HG03103 (cell line): ENCODE measurements at regions not wholly inside any gene's neighbourhood (a gene's known extent, or its start where the extent isn't known, plus 50 kb on each side); places are given as distances from the start of the nearest gene placed in this dataset.

Experiments
- ATAC-seq: cut with Tn5 transposase; IDR thresholded peaks from one replicate; pipeline ENCODE4 v1.9.1; 2021; ENCODE audit warnings: low read depth; ENCODE audit not compliant: unreplicated experiment

DNA sequence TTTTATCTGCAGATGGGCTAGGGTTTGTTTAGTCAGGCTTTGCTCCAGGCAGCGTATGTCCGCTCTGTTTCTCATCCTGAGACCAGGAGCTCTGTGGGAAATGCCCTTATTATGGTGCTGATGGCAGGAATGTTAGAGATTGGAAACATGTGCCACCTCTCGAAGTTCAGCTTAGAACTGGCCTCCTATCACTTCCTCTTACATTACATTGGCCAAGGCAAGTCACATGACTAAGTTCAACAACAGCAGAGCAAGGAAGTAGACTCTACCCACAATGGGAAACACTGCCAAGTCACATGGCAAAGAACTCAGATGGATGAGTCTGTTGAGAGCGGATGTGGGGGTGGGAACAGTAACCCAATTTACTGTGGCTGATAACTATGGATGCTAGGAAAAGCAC lies 161.9 kb upstream of the WSCD2 start:
- ATAC-seq = no peak

DNA sequence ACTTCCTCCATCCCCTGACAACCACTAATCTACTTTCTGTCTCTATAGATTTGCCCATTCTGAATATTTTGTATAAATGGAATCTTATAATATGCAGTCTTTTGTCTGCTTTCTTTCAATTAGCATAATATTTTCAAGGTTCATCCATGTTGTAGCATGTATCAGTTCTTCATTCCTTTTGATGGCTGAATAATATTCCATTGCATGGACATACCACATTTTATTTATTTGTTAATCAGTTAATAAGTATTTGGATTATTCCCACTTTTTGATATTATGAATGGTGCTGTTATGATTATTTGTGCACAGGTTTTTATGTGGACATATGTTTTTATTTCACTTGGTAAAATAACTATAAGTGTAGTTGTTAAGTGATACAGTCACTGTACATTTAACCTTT lies 155.1 kb upstream of the WSCD2 start:
- no peak for ATAC-seq

GRCh38 chr12:107976331-107976730 lies 152.8 kb upstream of the WSCD2 start:
- ATAC-seq = no peak

DNA sequence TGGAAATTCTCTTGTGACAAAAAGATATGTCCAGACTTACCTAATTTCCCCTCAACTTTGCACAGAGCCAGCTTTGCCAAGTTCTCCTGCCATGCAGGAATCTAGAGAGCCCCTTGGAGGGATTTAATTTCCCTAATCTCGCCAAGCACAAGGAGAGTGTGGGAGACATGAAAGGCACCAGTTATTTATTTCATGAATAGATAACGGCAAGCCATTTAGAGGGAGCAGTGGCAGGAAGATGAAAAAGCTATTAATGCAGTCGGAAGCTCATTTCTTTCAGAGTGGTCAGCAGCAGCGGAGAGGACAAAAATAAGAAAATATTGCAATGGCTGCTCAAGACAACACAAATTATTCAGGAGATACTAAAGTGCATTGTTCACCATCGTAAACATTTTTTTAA lies 150.9 kb upstream of the WSCD2 start:
- no peak for ATAC-seq

DNA sequence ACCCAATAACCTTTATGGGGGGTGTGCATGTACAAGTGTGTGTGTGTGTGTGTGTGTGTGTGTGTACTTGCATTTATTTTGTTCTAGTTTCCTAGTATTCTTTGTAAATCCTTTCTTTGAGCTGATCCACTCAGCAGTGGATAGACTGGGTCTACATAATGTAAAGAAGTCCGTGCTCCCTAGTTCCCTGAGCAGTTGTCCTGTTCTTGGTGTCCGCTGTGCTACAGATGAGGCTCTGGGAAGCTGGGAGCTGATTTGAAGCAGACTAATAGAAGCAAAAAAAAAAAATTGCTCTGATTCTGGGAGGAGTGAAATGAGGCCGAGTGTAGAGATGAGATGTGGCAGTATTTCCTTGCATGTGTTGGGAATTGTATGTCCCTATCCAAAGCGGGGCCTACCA lies 150.4 kb upstream of the WSCD2 start:
- no peak for ATAC-seq

GRCh38 chr12:107983756-107984472 lies 145.2 kb upstream of the WSCD2 start:
- no peak for ATAC-seq

- ATAC-seq = no peak
Observed at GRCh38 chr12:107984973-107985372, 144.1 kb upstream of the WSCD2 start.

DNA sequence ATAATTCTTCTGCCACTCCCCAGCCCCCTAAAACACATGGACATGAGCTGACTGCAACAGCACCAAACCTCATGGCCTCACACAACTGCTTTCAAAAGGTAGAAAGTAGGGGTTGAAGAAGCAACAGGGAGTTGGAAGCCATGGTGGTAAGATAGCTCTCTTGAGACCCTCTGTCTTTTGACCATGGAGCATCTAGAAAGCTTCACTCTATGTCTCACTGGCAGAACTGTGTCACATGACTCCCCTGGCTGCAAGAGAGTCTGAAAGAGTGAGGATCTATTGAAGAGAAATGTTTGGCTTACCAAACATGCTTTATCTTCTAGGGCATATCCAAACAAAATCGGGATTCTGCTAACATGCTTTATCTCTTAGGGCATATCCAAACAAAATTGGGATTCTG lies 142.9 kb upstream of the WSCD2 start:
- ATAC-seq = no peak

DNA sequence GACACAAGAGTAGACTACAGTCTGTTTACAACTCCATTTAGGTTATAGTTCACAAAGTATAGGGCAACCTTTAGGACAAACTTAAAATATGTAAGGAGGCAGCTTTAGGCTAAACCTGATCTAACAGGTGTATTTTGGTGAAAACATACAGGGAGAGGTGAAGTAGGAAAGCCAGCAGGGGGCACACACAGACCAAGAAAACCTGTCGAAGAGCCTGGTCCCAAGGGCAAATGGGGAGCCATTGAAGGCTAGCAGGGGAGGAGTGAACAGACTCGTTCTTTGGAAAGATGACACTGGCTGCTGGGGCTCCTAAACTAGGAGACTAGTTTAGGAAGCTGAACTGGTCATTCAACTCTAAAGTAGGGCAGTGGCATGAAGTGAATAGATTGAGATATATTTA lies 138.8 kb upstream of the WSCD2 start:
- ATAC-seq = no peak

DNA sequence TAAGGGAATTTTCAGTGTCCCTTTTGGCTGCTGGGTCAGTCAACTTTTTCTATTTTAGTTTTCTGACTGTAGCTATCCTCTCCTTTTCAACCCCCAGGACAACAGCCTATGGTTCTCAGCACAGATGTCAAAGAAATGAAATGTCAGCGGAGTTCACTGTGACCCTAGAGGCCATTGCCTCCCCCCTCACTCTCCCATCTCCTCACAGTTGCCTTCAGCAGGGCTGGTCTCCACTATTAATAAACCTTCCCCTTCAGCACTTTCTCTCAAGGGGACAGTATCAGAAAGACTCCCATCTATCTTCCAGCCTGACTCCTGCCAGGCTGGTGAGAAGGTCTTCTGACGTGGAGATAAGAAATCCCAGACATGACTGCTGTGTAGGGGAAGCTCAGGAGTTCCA lies 137.1 kb upstream of the WSCD2 start:
- no peak for ATAC-seq

GRCh38 chr12:107992870-107993451 lies 136.1 kb upstream of the WSCD2 start:
- ATAC-seq = no peak

- no peak for ATAC-seq
Observed at GRCh38 chr12:107998863-107999262, 130.2 kb upstream of the WSCD2 start.

DNA sequence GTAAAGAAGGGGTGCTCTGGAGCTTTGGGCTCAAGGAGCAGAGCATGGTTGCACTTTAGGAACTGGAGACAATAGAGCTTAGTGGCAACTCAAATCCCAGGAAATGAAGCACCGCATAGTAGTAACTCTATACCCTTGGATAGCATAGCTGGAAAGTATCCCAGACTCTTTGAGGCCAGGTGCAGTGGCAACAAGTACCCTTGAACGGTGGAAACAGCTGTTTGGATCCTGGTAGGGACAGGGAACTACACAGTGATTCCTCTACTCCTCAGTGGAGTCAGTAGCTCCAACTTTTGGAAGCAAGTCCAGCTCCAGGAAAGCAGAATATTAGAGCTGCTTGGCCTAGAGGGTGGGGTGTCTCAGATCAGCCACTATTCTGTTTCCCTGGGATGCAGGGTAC lies 129.0 kb upstream of the WSCD2 start:
- ATAC-seq = no peak

DNA sequence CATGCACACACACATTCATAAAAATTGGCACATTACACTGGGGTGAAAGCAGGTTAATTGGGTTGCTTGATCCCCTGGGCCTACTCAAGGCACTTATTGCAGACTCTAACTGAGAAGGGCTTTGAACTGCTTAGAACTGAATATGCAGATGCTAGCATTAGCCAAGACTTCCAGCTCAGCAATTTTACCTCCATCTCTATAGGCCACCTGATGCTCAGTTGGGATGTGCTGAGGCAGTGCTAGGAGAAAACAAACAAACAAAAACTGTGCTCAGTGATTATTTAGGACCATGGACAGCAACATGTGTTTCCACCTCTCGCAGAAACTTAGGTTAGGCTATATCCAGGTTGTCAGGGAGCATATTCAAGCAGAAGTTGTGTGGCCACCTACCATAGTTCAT lies 124.8 kb upstream of the WSCD2 start:
- ATAC-seq = no peak

- no peak for ATAC-seq
Observed at GRCh38 chr12:108008163-108008905, 120.8 kb upstream of the WSCD2 start.

GRCh38 chr12:108009442-108010070 lies 119.5 kb upstream of the WSCD2 start:
- ATAC-seq = no peak

DNA sequence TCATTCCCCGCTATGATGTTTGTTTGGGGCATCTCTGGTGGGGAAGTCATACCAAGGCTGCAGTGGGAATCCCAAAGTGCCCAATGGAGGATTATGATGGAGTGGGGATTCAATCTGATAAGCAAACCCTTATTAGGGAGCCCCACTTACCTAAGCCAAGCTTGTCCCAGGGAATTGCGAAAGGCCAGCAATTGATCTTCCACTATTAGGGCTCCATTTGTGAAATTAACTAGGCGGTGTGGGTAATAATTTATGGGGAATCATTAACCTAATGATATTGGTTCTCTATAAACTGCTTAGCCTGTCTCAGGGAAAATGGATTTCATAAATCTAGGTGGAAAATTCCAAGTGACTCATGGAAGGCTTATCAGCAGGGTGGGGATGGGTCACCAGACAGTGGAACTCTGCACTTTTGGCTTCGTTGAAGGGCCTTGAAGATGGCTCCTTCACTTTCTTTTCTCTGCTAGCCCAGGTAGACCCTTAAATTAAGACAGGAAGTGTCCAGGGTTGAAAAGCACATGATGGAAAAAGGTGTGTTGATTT lies 113.0 kb upstream of the WSCD2 start:
- ATAC-seq = no peak

GRCh38 chr12:108017472-108018057 lies 111.5 kb upstream of the WSCD2 start:
- no peak for ATAC-seq

GRCh38 chr12:108019862-108020261 lies 109.2 kb upstream of the WSCD2 start:
- ATAC-seq = no peak

- ATAC-seq = no peak
Observed at GRCh38 chr12:108021141-108021540, 107.9 kb upstream of the WSCD2 start.
